H9 (cell line): ENCODE measurements at regions not wholly inside any gene's neighbourhood (a gene's known extent, or its start where the extent isn't known, plus 50 kb on each side); places are given as distances from the start of the nearest gene placed in this dataset.

Source experiments
- DNase-seq: peaks from one replicate; pipeline ENCODE4 v3.0.0-alpha.2; 2017
- H2AFZ ChIP-seq: one replicate; pipeline ENCODE4 v1.6.1; 2013; ENCODE audit warnings: mild to moderate bottlenecking, low read length, control low read depth, moderate library complexity
- H2AK5ac ChIP-seq: 2 replicates; pipeline ENCODE4 v1.6.1; 2013; ENCODE audit warnings: low read length, control low read depth, mixed read lengths; ENCODE audit not compliant: insufficient read length
- H2BK120ac ChIP-seq: one replicate; pipeline ENCODE4 v1.6.1; 2013; ENCODE audit warnings: low read depth, mild to moderate bottlenecking, low read length, control low read depth, inconsistent platforms; ENCODE audit not compliant: poor library complexity, severe bottlenecking
- H2BK12ac ChIP-seq: 2 replicates; pipeline ENCODE4 v1.6.1; 2013; ENCODE audit warnings: low read length, control low read depth, mixed read lengths, low read depth; ENCODE audit not compliant: insufficient read length
- H2BK15ac ChIP-seq: 2 replicates; pipeline ENCODE4 v1.6.1; 2013; ENCODE audit warnings: low read depth, low read length, control low read depth
- H2BK20ac ChIP-seq: one replicate; pipeline ENCODE4 v1.6.1; 2013; ENCODE audit warnings: low read depth, mild to moderate bottlenecking, low read length, control low read depth, inconsistent platforms; ENCODE audit not compliant: poor library complexity, severe bottlenecking
- H2BK5ac ChIP-seq: 2 replicates; pipeline ENCODE4 v1.6.1; 2013; ENCODE audit warnings: low read length, control low read depth, mixed read lengths; ENCODE audit not compliant: insufficient read length
- H3K14ac ChIP-seq: 2 replicates; pipeline ENCODE4 v1.6.1; 2013; ENCODE audit warnings: low read length, control low read depth; ENCODE audit not compliant: insufficient read depth
- H3K18ac ChIP-seq: 2 replicates; pipeline ENCODE4 v1.6.1; 2013; ENCODE audit warnings: low read depth, mild to moderate bottlenecking, mixed read lengths, low read length, control low read depth; ENCODE audit not compliant: insufficient read length
- H3K23ac ChIP-seq: 2 replicates; pipeline ENCODE4 v1.6.1; 2013; ENCODE audit warnings: low read length, control low read depth, mixed read lengths, low read depth; ENCODE audit not compliant: insufficient read length
- H3K23me2 ChIP-seq: 2 replicates; pipeline ENCODE4 v1.6.1; 2013; ENCODE audit warnings: low read depth, mild to moderate bottlenecking, mixed read lengths, low read length, control low read depth; ENCODE audit not compliant: insufficient read length, poor library complexity, severe bottlenecking
- H3K27ac ChIP-seq: 2 replicates; pipeline ENCODE4 v1.5.1; 2013; ENCODE audit warnings: low read length, control low read depth, mixed read lengths, low read depth; ENCODE audit not compliant: insufficient read length
- H3K27me3 ChIP-seq: 2 replicates; pipeline ENCODE4 v1.6.1; 2013; ENCODE audit warnings: low read length, control low read depth, inconsistent platforms; ENCODE audit not compliant: insufficient read depth
- H3K4ac ChIP-seq: 2 replicates; pipeline ENCODE4 v1.6.1; 2013; ENCODE audit warnings: low read depth, mild to moderate bottlenecking, control low read depth, inconsistent platforms, low read length, moderate library complexity
- H3K4me1 ChIP-seq: 2 replicates; pipeline ENCODE4 v1.6.1; 2013; ENCODE audit warnings: low read length, control low read depth, inconsistent platforms; ENCODE audit not compliant: insufficient read depth
- H3K4me2 ChIP-seq: 2 replicates; pipeline ENCODE4 v1.6.1; 2013; ENCODE audit warnings: low read length, control low read depth, mixed read lengths; ENCODE audit not compliant: insufficient read length, insufficient read depth
- H3K56ac ChIP-seq: 2 replicates; pipeline ENCODE4 v1.6.1; 2013; ENCODE audit warnings: low read depth, mild to moderate bottlenecking, mixed read lengths, low read length, control low read depth; ENCODE audit not compliant: insufficient read length
- H3K79me1 ChIP-seq: 2 replicates; pipeline ENCODE4 v1.6.1; 2013; ENCODE audit warnings: low read depth, mild to moderate bottlenecking, moderate library complexity, low read length, control low read depth, inconsistent platforms; ENCODE audit not compliant: insufficient read depth, poor library complexity, severe bottlenecking
- H3K79me2 ChIP-seq: 2 replicates; pipeline ENCODE4 v1.6.1; 2013; ENCODE audit warnings: low read length, control low read depth, inconsistent platforms; ENCODE audit not compliant: insufficient read depth
- H3K9ac ChIP-seq: 2 replicates; pipeline ENCODE4 v1.6.1; 2013; ENCODE audit warnings: low read length, control low read depth, mixed read lengths; ENCODE audit not compliant: insufficient read length; ENCODE audit errors: extremely low read depth
- H3K9me3 ChIP-seq: one replicate; pipeline ENCODE4 v1.6.1; 2013; ENCODE audit warnings: low read depth, low read length, inconsistent platforms; ENCODE audit not compliant: control insufficient read depth
- H3T11ph ChIP-seq: one replicate; pipeline ENCODE4 v1.6.1; 2013; ENCODE audit warnings: mild to moderate bottlenecking, low read length, control low read depth, inconsistent platforms
- H4K20me1 ChIP-seq: one replicate; pipeline ENCODE4 v1.6.1; 2013; ENCODE audit not compliant: control insufficient read depth, insufficient read length, insufficient read depth
- H4K5ac ChIP-seq: 2 replicates; pipeline ENCODE4 v1.6.1; 2013; ENCODE audit warnings: low read depth, mild to moderate bottlenecking, mixed read lengths, low read length, control low read depth; ENCODE audit not compliant: insufficient read length
- H4K8ac ChIP-seq: replicated peaks from 2 replicates; pipeline ENCODE4 v1.6.1; 2013; ENCODE audit warnings: low read length, control low read depth, mixed read lengths, low read depth; ENCODE audit not compliant: insufficient read length
- H4K91ac ChIP-seq: 2 replicates; pipeline ENCODE4 v1.6.1; 2013; ENCODE audit warnings: low read depth, mild to moderate bottlenecking, moderate library complexity, mixed read lengths, low read length, control low read depth; ENCODE audit not compliant: insufficient read length
- H3K27ac Mint-ChIP-seq, 3 experiments: 2 replicates in 2 of 3; 3 replicates in 1 of 3; pipeline ENCODE4 v1.8.0; 2020 to 2021; ENCODE audit warnings: mixed read lengths in 3 of 3, mild to moderate bottlenecking in 1 of 3, moderate library complexity in 1 of 3
- H3K27me3 Mint-ChIP-seq: 2 replicates; pipeline ENCODE4 v1.8.0; 2021; ENCODE audit warnings: low read depth, mild to moderate bottlenecking, moderate library complexity, mixed read lengths
- H3K36me3 Mint-ChIP-seq, 3 experiments: 2 replicates in 2 of 3; 3 replicates in 1 of 3; pipeline ENCODE4 v1.8.0; 2020 to 2021; ENCODE audit warnings: low read depth in 3 of 3, mixed read lengths in 3 of 3; ENCODE audit not compliant: insufficient read depth in 1 of 3
- H3K4me1 Mint-ChIP-seq, 2 experiments: 2 replicates each; pipeline ENCODE4 v1.8.0; 2020; ENCODE audit warnings: mixed read lengths in 2 of 2
- H3K4me3 Mint-ChIP-seq, 2 experiments: 2 replicates in 1 of 2; 3 replicates in 1 of 2; pipeline ENCODE4 v1.8.0; 2020 to 2021; ENCODE audit warnings: mild to moderate bottlenecking in 2 of 2, mixed read lengths in 2 of 2, moderate library complexity in 1 of 2
- H3K9me3 Mint-ChIP-seq, 2 experiments: 2 replicates in 1 of 2; 3 replicates in 1 of 2; pipeline ENCODE4 v1.8.0; 2020; ENCODE audit warnings: mild to moderate bottlenecking in 2 of 2, mixed read lengths in 2 of 2, moderate library complexity in 1 of 2
- CTCF ChIP-seq: fragments of 200-600 bp; sonication (generic); conservative IDR thresholded peaks from 3 replicates; pipeline ENCODE4 v1.8.0; 2021; ENCODE audit warnings: antibody characterized with exemption, mild to moderate bottlenecking
- whole genome bisulfite sequencing: extraction: QIAGEN DNeasy Blood & Tissue Kit; methylation state at CpG from one replicate; pipeline ENCODE4 v1.1.7; 2013; ENCODE audit warnings: missing lambda C conversion rate, low lambda C conversion rate, mixed read lengths; ENCODE audit not compliant: insufficient read length; ENCODE audit errors: extremely low coverage; 5-methylcytosine and 5-hydroxymethylcytosine counted together

- Histone ChIP-seq H3K4ac (no peak overlapping the region), H3K27ac (no peak overlapping the region), H2BK12ac (no peak overlapping the region), H3K79me2 (no peaks in the 10 kb centered on the region), H3K18ac (no peak overlapping the region), H4K8ac (no peak overlapping the region), H3T11ph (no peak overlapping the region), H4K5ac (no peak overlapping the region), H3K56ac (no peak overlapping the region), H3K9ac (peak overlapping the region; percentile 25), H3K9me3 (no peaks in the 10 kb centered on the region), H4K91ac (no peak overlapping the region), H4K20me1 (no peaks in the 10 kb centered on the region), H3K4me2 (peak overlapping the region; percentile 88), H2BK120ac (no peak overlapping the region), H3K14ac (no peak overlapping the region; the same call in 1 of the 2 replicates), H2BK5ac (no peak overlapping the region), H2AFZ (no peak overlapping the region), H3K4me1 (no peaks in the 10 kb centered on the region), H3K27me3 (no peaks in the 10 kb centered on the region; the same call in 1 of the 2 replicates), H3K23ac (no peak overlapping the region), H2AK5ac (no peak overlapping the region), H3K79me1 (no peaks in the 10 kb centered on the region), H2BK20ac (no peak overlapping the region), H2BK15ac (no peak overlapping the region), H3K23me2 (peaks cover 4% of the 10 kb centered on the region)
- no CpG with 5 or more reads among the region's 44 CpGs for WGBS
- TF ChIP-seq CTCF, result no peak
- Mint-ChIP-seq H3K4me1 (peaks cover 22 to 37% of the 10 kb centered on the region in 2 experiments), H3K27ac (no peak overlapping the region), H3K4me3 (peak overlapping the region; percentile 52 to 73), H3K9me3 (no peaks in the 10 kb centered on the region; a peak in 1 of 5 replicates), H3K36me3 (no peaks in the 10 kb centered on the region), H3K27me3 (peaks cover 62% of the 10 kb centered on the region)
- DNase-seq, result no peak
Observed at GRCh38 chr17:77887464-77888241, 70.8 kb upstream of the TNRC6C start.
